ENCODE measurements at regions not wholly inside any gene's neighbourhood (a gene's known extent, or its start where the extent isn't known, plus 50 kb on each side); places are given as distances from the start of the nearest gene placed in this dataset.

- DNase-seq (ENCODE audit: extremely low read depth, low read depth, low spot score) = no peak
Measured at GRCh38 chr15:62950462-62950931, 92.0 kb upstream of the TPM1 start.

- no peak for DNase-seq (ENCODE audit: extremely low read depth, low read depth, low spot score)
Measured at GRCh38 chr15:62951481-62951880, 91.1 kb upstream of the TPM1 start.

GRCh38 chr15:62953021-62953420 is 89.5 kb upstream of the TPM1 start:
- DNase-seq (ENCODE audit: extremely low read depth, low read depth, low spot score) = no peak

- no peak for DNase-seq (ENCODE audit: extremely low read depth, low read depth, low spot score)
Measured at GRCh38 chr15:62953496-62954045, 89.0 kb upstream of the TPM1 start.

GRCh38 chr15:62957130-62957529 is 85.4 kb upstream of the TPM1 start:
- peak; percentile 65 for DNase-seq (ENCODE audit: extremely low read depth, low read depth, low spot score)

GRCh38 chr15:62958528-62959363 is 83.8 kb upstream of the TPM1 start:
- no peak for DNase-seq (ENCODE audit: extremely low read depth, low read depth, low spot score)

GRCh38 chr15:62961134-62961533 is 81.4 kb upstream of the TPM1 start:
- DNase-seq (ENCODE audit: extremely low read depth, low read depth, low spot score) = no peak

GRCh38 chr15:62962101-62962995 is 80.2 kb upstream of the TPM1 start:
- no peak for DNase-seq (ENCODE audit: extremely low read depth, low read depth, low spot score)

- no peak for DNase-seq (ENCODE audit: extremely low read depth, low read depth, low spot score)
Measured at GRCh38 chr15:62964251-62964650, 78.3 kb upstream of the TPM1 start.

- DNase-seq (ENCODE audit: extremely low read depth, low read depth, low spot score) = no peak
Measured at GRCh38 chr15:62966294-62967078, 76.1 kb upstream of the TPM1 start.

GRCh38 chr15:62968699-62969098 is 73.8 kb upstream of the TPM1 start:
- no peak for DNase-seq (ENCODE audit: extremely low read depth, low read depth, low spot score)

- no peak for DNase-seq (ENCODE audit: extremely low read depth, low read depth, low spot score)
Measured at GRCh38 chr15:62969442-62970089, 73.0 kb upstream of the TPM1 start.

GRCh38 chr15:62972814-62973213 is 69.7 kb upstream of the TPM1 start:
- no peak for DNase-seq (ENCODE audit: extremely low read depth, low read depth, low spot score)

GRCh38 chr15:62975515-62975914 is 67.0 kb upstream of the TPM1 start:
- no peak for DNase-seq (ENCODE audit: extremely low read depth, low read depth, low spot score)

GRCh38 chr15:62976301-62976881 is 66.2 kb upstream of the TPM1 start:
- DNase-seq (ENCODE audit: extremely low read depth, low read depth, low spot score) = no peak

GRCh38 chr15:62977952-62978811 is 64.4 kb upstream of the TPM1 start:
- DNase-seq (ENCODE audit: extremely low read depth, low read depth, low spot score) = no peak

- DNase-seq (ENCODE audit: extremely low read depth, low read depth, low spot score) = no peak
Measured at GRCh38 chr15:62979252-62979651, 63.3 kb upstream of the TPM1 start.

- no peak for DNase-seq (ENCODE audit: extremely low read depth, low read depth, low spot score)
Measured at GRCh38 chr15:62981071-62981470, 61.5 kb upstream of the TPM1 start.

GRCh38 chr15:62983956-62984355 is 58.6 kb upstream of the TPM1 start:
- DNase-seq (ENCODE audit: extremely low read depth, low read depth, low spot score) = no peak
